ENCODE measurements at regions not wholly inside any gene's neighbourhood (a gene's known extent, or its start where the extent isn't known, plus 50 kb on each side); places are given as distances from the start of the nearest gene placed in this dataset.

- TF ChIP-seq, protein P1, sequence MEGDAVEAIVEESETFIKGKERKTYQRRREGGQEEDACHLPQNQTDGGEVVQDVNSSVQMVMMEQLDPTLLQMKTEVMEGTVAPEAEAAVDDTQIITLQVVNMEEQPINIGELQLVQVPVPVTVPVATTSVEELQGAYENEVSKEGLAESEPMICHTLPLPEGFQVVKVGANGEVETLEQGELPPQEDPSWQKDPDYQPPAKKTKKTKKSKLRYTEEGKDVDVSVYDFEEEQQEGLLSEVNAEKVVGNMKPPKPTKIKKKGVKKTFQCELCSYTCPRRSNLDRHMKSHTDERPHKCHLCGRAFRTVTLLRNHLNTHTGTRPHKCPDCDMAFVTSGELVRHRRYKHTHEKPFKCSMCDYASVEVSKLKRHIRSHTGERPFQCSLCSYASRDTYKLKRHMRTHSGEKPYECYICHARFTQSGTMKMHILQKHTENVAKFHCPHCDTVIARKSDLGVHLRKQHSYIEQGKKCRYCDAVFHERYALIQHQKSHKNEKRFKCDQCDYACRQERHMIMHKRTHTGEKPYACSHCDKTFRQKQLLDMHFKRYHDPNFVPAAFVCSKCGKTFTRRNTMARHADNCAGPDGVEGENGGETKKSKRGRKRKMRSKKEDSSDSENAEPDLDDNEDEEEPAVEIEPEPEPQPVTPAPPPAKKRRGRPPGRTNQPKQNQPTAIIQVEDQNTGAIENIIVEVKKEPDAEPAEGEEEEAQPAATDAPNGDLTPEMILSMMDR (conservative IDR thresholded peaks at IDR 0.05) = no peak
- TF ChIP-seq ZFX (IDR thresholded peaks at IDR 0.05) = no peak
These were observed 180.6 kb upstream of the SOX1 start for GRCh38 chr13:111886217-111886945.

Data from C4-2B (cell line).